Calu3 (cell line): ENCODE measurements at regions not wholly inside any gene's neighbourhood (a gene's known extent, or its start where the extent isn't known, plus 50 kb on each side); places are given as distances from the start of the nearest gene placed in this dataset.

Experiments used
- BruUV-seq: library from RNA; stranded (reverse); fragments of 400-500 nt; replicated peaks from 2 replicates; lab custom pipeline; 2021; lab: Mats Ljungman, UMichigan
- CTCF ChIA-PET: fragments of 300-600 bp; sonication (Branson Sonifier 250); formaldehyde crosslinking; loops from one replicate; lab custom pipeline; 2022; ENCODE audit warnings: antibody characterized with exemption; lab: Charles Lee
- DNase-seq: peaks from one replicate; pipeline ENCODE4 v3.0.0; 2022
- H3K27ac Mint-ChIP-seq: one replicate; pipeline ENCODE4 v1.8.0; 2022; ENCODE audit warnings: mixed read lengths; ENCODE audit not compliant: unreplicated experiment
- H3K27me3 Mint-ChIP-seq: one replicate; pipeline ENCODE4 v1.8.0; 2022; ENCODE audit warnings: mixed read lengths; ENCODE audit not compliant: unreplicated experiment
- H3K36me3 Mint-ChIP-seq: one replicate; pipeline ENCODE4 v1.8.0; 2022; ENCODE audit warnings: mild to moderate bottlenecking, moderate library complexity, mixed read lengths; ENCODE audit not compliant: insufficient read depth, unreplicated experiment
- H3K4me1 Mint-ChIP-seq: one replicate; pipeline ENCODE4 v1.8.0; 2022; ENCODE audit warnings: mild to moderate bottlenecking, low read depth, mixed read lengths; ENCODE audit not compliant: unreplicated experiment
- H3K4me3 Mint-ChIP-seq: one replicate; pipeline ENCODE4 v1.8.0; 2022; ENCODE audit warnings: mild to moderate bottlenecking, low read depth, moderate library complexity, mixed read lengths; ENCODE audit not compliant: unreplicated experiment
- H3K9me3 Mint-ChIP-seq: one replicate; pipeline ENCODE4 v1.8.0; 2022; ENCODE audit warnings: low read depth, mixed read lengths; ENCODE audit not compliant: unreplicated experiment
- CTCF ChIP-seq: fragments of 200-600 bp; IDR thresholded peaks from one replicate; pipeline ENCODE4 v1.8.0; 2022; ENCODE audit warnings: antibody characterized with exemption; ENCODE audit not compliant: unreplicated experiment
- intact Hi-C: fragments of 100-400 bp; cut with micrococcal nuclease; formaldehyde crosslinking; loops from one replicate; pipeline ENCODE4 v1.10.0; 2022; ENCODE audit not compliant: unreplicated experiment

DNA sequence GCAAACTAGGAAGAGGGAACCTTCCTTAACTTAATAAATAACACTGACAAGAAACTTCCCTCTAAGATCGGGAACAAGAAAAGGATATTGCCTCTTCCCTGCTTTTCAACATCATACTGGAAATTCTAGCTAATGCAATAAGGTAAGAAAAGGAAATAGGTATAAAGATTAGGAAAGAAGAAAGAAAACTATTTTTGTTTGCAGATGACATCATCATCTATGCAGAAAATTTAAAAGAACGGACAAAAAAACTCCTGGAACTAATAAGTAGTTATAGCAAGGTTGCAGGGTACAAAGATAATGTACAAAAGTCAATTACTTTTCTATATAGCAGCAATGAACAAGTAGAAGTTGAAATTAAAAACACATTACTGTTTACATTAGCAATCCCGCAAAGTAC lies 164.8 kb downstream of the WDR11 start:
- Mint-ChIP-seq H3K4me1 (no peaks in the 10 kb centered on the region), H3K27me3 (no peaks in the 10 kb centered on the region), H3K27ac (no peak overlapping the region), H3K4me3 (no peak overlapping the region), H3K9me3 (no peaks in the 10 kb centered on the region), H3K36me3 (no peaks in the 10 kb centered on the region)
- no TSS peak for BruUV-seq
- no peak for TF ChIP-seq CTCF
- intact Hi-C loops = no loop called here
- no peak for DNase-seq
- CTCF ChIA-PET = no interaction called here

DNA sequence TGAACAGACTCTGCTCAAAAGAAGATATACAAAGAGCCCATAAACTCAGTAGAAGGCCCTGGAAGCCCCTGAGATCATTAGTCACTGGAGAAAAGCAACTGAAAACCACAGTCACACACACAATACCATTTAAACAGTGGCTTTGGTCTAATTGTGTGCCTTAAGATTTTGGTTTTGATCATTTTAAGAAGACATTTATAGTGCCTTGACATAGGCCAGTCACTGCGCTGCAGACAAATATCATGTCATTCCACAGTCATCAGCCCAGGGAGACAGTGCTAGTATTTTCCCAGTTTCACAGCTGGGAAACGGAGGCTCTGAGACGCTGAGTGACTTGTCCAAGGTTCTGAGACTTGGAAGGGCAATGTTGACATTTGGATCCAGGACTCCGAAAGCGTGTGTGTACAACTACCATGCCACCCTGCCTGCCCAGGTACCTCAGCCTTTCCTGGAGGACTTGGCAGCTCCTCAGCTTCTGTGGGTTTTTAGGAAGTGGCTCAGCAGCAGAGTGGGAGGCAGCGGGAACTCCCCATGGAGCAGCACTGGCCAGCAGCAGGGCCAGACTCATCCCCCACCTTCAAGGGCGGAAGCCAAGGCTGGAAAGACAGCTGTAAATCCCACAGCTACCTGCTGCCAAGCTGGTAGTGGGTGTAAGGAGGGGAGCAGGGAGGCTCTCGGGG lies 173.9 kb downstream of the WDR11 start:
- Mint-ChIP-seq H3K27ac (no peak overlapping the region), H3K36me3 (no peaks in the 10 kb centered on the region), H3K27me3 (no peaks in the 10 kb centered on the region), H3K9me3 (no peaks in the 10 kb centered on the region), H3K4me1 (no peaks in the 10 kb centered on the region), H3K4me3 (no peak overlapping the region)
- no peak for TF ChIP-seq CTCF
- DNase-seq = no peak
- CTCF ChIA-PET = no interaction called here
- intact Hi-C loops = no loop called here
- BruUV-seq = no TSS peak

DNA sequence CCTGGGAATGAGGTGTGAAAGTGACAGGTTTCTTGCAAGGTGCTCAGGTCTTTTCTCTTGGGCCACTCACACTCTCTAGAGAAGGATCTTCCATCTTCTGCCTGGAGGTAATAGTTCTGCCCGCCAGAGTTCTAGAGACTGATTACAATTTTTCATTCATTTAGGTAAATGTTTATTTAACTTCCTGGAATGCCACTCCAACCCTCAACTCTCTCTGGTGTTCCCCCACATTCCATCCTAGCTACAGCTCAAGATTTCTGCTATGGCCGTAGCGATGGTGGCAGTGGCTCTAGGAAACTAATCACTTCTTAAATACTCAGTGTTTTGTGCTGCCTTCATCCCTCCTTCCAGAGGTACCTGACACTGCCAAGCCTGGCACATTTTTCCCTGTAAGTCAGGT lies 174.6 kb downstream of the WDR11 start:
- H3K36me3 Mint-ChIP-seq = no peaks in the 10 kb centered on the region
- no peak overlapping the region for H3K4me3 Mint-ChIP-seq
- DNase-seq = no peak
- intact Hi-C loops = no loop called here
- no peak overlapping the region for H3K27ac Mint-ChIP-seq
- no peaks in the 10 kb centered on the region for H3K9me3 Mint-ChIP-seq
- no TSS peak for BruUV-seq
- H3K27me3 Mint-ChIP-seq = no peaks in the 10 kb centered on the region
- H3K4me1 Mint-ChIP-seq = no peaks in the 10 kb centered on the region
- CTCF ChIA-PET = no interaction called here
- TF ChIP-seq CTCF = no peak

GRCh38 chr10:121027371-121027770 lies 176.2 kb downstream of the WDR11 start:
- no TSS peak for BruUV-seq
- Mint-ChIP-seq H3K4me3 (no peak overlapping the region), H3K9me3 (no peaks in the 10 kb centered on the region), H3K4me1 (no peaks in the 10 kb centered on the region), H3K27me3 (no peaks in the 10 kb centered on the region), H3K36me3 (no peaks in the 10 kb centered on the region), H3K27ac (no peak overlapping the region)
- intact Hi-C loops = no loop called here
- no peak for TF ChIP-seq CTCF
- CTCF ChIA-PET = no interaction called here
- no peak for DNase-seq
